ENCODE measurements at regions not wholly inside any gene's neighbourhood (a gene's known extent, or its start where the extent isn't known, plus 50 kb on each side); places are given as distances from the start of the nearest gene placed in this dataset.

GRCh38 chr15:70559265-70560239 lies 203.8 kb downstream of the UACA start:
- H3K9ac ChIP-seq (ENCODE audit: insufficient read depth, low read length): peak overlapping the region; percentile 16
- TF ChIP-seq CTCF (conservative IDR thresholded peaks at IDR 0.05 in 1 of 2, IDR thresholded peaks at IDR 0.05 in 1 of 2; ENCODE audit: low read depth in 1 of 2, low read length in 2 of 2): no peak
- no peak for TF ChIP-seq EZH2 (IDR thresholded peaks at IDR 0.05; ENCODE audit: low read length, missing control alignments)
- DNase-seq (ENCODE audit: low read depth in 2 of 2): peak; percentile 35 to 45
- no peaks in the 10 kb centered on the region for H3K36me3 ChIP-seq (ENCODE audit: control insufficient read depth, insufficient read depth, low read length)
- no peaks in the 10 kb centered on the region for H3K9me3 ChIP-seq (ENCODE audit: control insufficient read depth, insufficient read depth, low read depth, low read length)
- H2AFZ ChIP-seq (ENCODE audit: low read length): no peak overlapping the region
- peaks cover 33% of the 10 kb centered on the region for H3K27me3 ChIP-seq (ENCODE audit: control insufficient read depth, insufficient read depth, low read length)
- no peaks in the 10 kb centered on the region for H3K79me2 ChIP-seq (ENCODE audit: control insufficient read depth, insufficient read depth, low read length)
- H4K20me1 ChIP-seq (ENCODE audit: control insufficient read depth, extremely low read depth, insufficient read depth, low read length): no peaks in the 10 kb centered on the region
- no peak overlapping the region for H3K4me2 ChIP-seq (ENCODE audit: extremely low read depth, insufficient read depth, low read length)
- no peak overlapping the region for H3K27ac ChIP-seq (ENCODE audit: insufficient read depth, low read length)
- peaks cover 4% of the 10 kb centered on the region for H3K4me1 ChIP-seq (ENCODE audit: control insufficient read depth, extremely low read depth, insufficient read depth, low read length)
- H3K4me3 ChIP-seq (replicated peaks in 1 of 4; ENCODE audit: control extremely low read depth in 1 of 4, insufficient read depth in 1 of 4, low read depth in 3 of 4, low read length in 4 of 4): no peak overlapping the region

- Histone ChIP-seq H4K20me1 (ENCODE audit: control insufficient read depth, extremely low read depth, insufficient read depth, low read length) (no peaks in the 10 kb centered on the region), H3K36me3 (ENCODE audit: control insufficient read depth, insufficient read depth, low read length) (no peaks in the 10 kb centered on the region), H3K79me2 (ENCODE audit: control insufficient read depth, insufficient read depth, low read length) (no peaks in the 10 kb centered on the region), H3K4me1 (ENCODE audit: control insufficient read depth, extremely low read depth, insufficient read depth, low read length) (peaks cover 4% of the 10 kb centered on the region), H2AFZ (ENCODE audit: low read length) (no peak overlapping the region), H3K27ac (ENCODE audit: insufficient read depth, low read length) (no peak overlapping the region), H3K27me3 (ENCODE audit: control insufficient read depth, insufficient read depth, low read length) (peaks cover 41% of the 10 kb centered on the region), H3K4me3 (replicated peaks in 1 of 4; ENCODE audit: control extremely low read depth in 1 of 4, insufficient read depth in 1 of 4, low read depth in 3 of 4, low read length in 4 of 4) (no peak overlapping the region), H3K4me2 (ENCODE audit: extremely low read depth, insufficient read depth, low read length) (peak overlapping the region; percentile 13), H3K9ac (ENCODE audit: insufficient read depth, low read length) (no peak overlapping the region), H3K9me3 (ENCODE audit: control insufficient read depth, insufficient read depth, low read depth, low read length) (no peaks in the 10 kb centered on the region)
- TF ChIP-seq CTCF (conservative IDR thresholded peaks at IDR 0.05 in 1 of 2, IDR thresholded peaks at IDR 0.05 in 1 of 2; ENCODE audit: low read depth in 1 of 2, low read length in 2 of 2) (no peak), EZH2 (IDR thresholded peaks at IDR 0.05; ENCODE audit: low read length, missing control alignments) (no peak)
- DNase-seq (ENCODE audit: low read depth in 2 of 2): no peak
Observed at GRCh38 chr15:70558406-70559264, 204.7 kb downstream of the UACA start.
